ENCODE measurements at regions not wholly inside any gene's neighbourhood (a gene's known extent, or its start where the extent isn't known, plus 50 kb on each side); places are given as distances from the start of the nearest gene placed in this dataset.

GRCh38 chr12:61308220-61308619, 952.0 kb upstream of the USP15 start:
- no peak overlapping the region for H3K4me3 ChIP-seq (ENCODE audit: low read depth, low read length)
- DNase-seq (ENCODE audit: low read depth) = no peak
- TF ChIP-seq, protein P1, sequence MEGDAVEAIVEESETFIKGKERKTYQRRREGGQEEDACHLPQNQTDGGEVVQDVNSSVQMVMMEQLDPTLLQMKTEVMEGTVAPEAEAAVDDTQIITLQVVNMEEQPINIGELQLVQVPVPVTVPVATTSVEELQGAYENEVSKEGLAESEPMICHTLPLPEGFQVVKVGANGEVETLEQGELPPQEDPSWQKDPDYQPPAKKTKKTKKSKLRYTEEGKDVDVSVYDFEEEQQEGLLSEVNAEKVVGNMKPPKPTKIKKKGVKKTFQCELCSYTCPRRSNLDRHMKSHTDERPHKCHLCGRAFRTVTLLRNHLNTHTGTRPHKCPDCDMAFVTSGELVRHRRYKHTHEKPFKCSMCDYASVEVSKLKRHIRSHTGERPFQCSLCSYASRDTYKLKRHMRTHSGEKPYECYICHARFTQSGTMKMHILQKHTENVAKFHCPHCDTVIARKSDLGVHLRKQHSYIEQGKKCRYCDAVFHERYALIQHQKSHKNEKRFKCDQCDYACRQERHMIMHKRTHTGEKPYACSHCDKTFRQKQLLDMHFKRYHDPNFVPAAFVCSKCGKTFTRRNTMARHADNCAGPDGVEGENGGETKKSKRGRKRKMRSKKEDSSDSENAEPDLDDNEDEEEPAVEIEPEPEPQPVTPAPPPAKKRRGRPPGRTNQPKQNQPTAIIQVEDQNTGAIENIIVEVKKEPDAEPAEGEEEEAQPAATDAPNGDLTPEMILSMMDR (IDR thresholded peaks at IDR 0.05; ENCODE audit: control insufficient read depth, extremely low read depth, insufficient read depth) = no peak

GRCh38 chr12:61311413-61311812, 948.8 kb upstream of the USP15 start:
- DNase-seq (ENCODE audit: low read depth) = no peak
- TF ChIP-seq, protein P1 (IDR thresholded peaks at IDR 0.05; ENCODE audit: control insufficient read depth, extremely low read depth, insufficient read depth) = no peak
- H3K4me3 ChIP-seq (ENCODE audit: low read depth, low read length) = no peak overlapping the region

GRCh38 chr12:61348871-61349270, 911.3 kb upstream of the USP15 start:
- TF ChIP-seq, protein P1 (IDR thresholded peaks at IDR 0.05; ENCODE audit: control insufficient read depth, extremely low read depth, insufficient read depth) = no peak
- no peak overlapping the region for H3K4me3 ChIP-seq (ENCODE audit: low read depth, low read length)
- no peak for DNase-seq (ENCODE audit: low read depth)

DNA sequence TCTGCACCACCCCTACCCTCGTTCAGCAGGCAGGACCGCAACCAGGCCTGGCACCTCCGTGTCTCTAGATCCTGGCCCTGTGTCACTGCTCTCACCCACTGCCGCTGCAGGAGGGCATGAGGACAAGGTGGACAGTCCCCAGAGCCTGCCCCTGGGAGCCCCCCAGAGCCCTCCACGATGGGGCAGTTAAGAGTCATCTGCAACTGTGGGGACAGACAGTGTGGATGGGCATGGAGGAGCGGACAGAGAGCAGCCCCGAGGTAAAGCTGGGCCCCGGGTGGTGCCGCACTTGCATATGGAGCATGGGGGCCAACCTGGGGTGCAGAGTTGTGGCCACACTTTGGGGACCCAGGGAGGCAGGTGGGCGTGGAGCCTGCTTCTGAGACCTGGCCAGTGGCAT, 905.1 kb upstream of the USP15 start:
- DNase-seq (ENCODE audit: low read depth) = no peak
- TF ChIP-seq, protein P1 (IDR thresholded peaks at IDR 0.05; ENCODE audit: control insufficient read depth, extremely low read depth, insufficient read depth) = no peak
- no peak overlapping the region for H3K4me3 ChIP-seq (ENCODE audit: low read depth, low read length)

- TF ChIP-seq, protein P1 (IDR thresholded peaks at IDR 0.05; ENCODE audit: control insufficient read depth, extremely low read depth, insufficient read depth) = no peak
- no peak overlapping the region for H3K4me3 ChIP-seq (ENCODE audit: low read depth, low read length)
- no peak for DNase-seq (ENCODE audit: low read depth)
These were observed 903.7 kb upstream of the USP15 start for GRCh38 chr12:61356485-61356884.

GRCh38 chr12:61357496-61357895, 902.7 kb upstream of the USP15 start:
- TF ChIP-seq, protein P1 (IDR thresholded peaks at IDR 0.05; ENCODE audit: control insufficient read depth, extremely low read depth, insufficient read depth) = no peak
- no peak for DNase-seq (ENCODE audit: low read depth)
- no peak overlapping the region for H3K4me3 ChIP-seq (ENCODE audit: low read depth, low read length)

DNA sequence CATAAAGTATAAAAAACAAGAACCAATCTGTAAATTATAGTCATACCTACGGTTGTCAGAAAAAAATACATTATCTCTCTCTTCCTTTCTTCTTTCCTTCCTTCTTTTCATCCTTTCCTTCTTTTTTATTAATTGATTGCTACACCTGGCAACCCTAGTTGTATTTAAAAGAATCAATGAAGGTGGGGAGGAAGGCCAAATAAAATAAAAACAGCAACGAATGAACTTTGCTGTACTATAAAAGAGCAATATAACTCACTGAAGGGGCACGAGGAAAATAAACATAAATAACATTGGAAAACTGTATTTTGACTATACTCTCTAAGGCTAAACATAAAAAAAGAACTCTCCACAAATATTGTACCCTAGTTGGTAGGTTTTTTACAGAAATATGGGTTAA, 898.2 kb upstream of the USP15 start:
- TF ChIP-seq, protein P1 (IDR thresholded peaks at IDR 0.05; ENCODE audit: control insufficient read depth, extremely low read depth, insufficient read depth) = no peak
- no peak for DNase-seq (ENCODE audit: low read depth)
- H3K4me3 ChIP-seq (ENCODE audit: low read depth, low read length) = no peak overlapping the region
